Fibroblast of mammary gland (primary cell): ENCODE measurements at regions not wholly inside any gene's neighbourhood (a gene's known extent, or its start where the extent isn't known, plus 50 kb on each side); places are given as distances from the start of the nearest gene placed in this dataset.

Experiments
- DNase-seq: peaks from one replicate; pipeline ENCODE4 v3.0.0-alpha.2; 2010; ENCODE audit warnings: low read depth
- H3K4me3 ChIP-seq: 2 replicates; pipeline ENCODE4 v1.5.1; 2011; ENCODE audit warnings: low read depth, mild to moderate bottlenecking, low read length, moderate library complexity; ENCODE audit not compliant: control insufficient read depth
- CTCF ChIP-seq: conservative IDR thresholded peaks from 2 replicates; pipeline ENCODE4 v1.5.1; 2011; ENCODE audit warnings: low read depth, low read length, inconsistent platforms; ENCODE audit not compliant: control insufficient read depth, insufficient read depth

- DNase-seq, result no peak
- no peak overlapping the region for H3K4me3 ChIP-seq
- no peak for TF ChIP-seq CTCF
Observed at GRCh38 chr22:49075150-49075549, 752.5 kb downstream of the BRD1 start.

- TF ChIP-seq CTCF, result no peak
- no peak overlapping the region for H3K4me3 ChIP-seq
Observed at GRCh38 chr22:49073873-49074417, 753.7 kb downstream of the BRD1 start.

GRCh38 chr22:49072996-49073645 is 754.6 kb downstream of the BRD1 start:
- H3K4me3 ChIP-seq, result no peak overlapping the region
- no peak for TF ChIP-seq CTCF
- no peak for DNase-seq

More at GRCh38 chr22:49073873-49074417, 753.7 kb downstream of the BRD1 start:
- no peak for DNase-seq

- H3K4me3 ChIP-seq, result no peak overlapping the region
- DNase-seq, result no peak
- TF ChIP-seq CTCF, result no peak
Observed at GRCh38 chr22:49070501-49070900, 757.2 kb downstream of the BRD1 start.

- no peak for TF ChIP-seq CTCF
- DNase-seq, result no peak
Observed at GRCh38 chr22:49068861-49069500, 758.7 kb downstream of the BRD1 start.

GRCh38 chr22:49067504-49067903 is 760.2 kb downstream of the BRD1 start:
- no peak overlapping the region for H3K4me3 ChIP-seq
- TF ChIP-seq CTCF, result no peak
- no peak for DNase-seq

More at GRCh38 chr22:49068861-49069500, 758.7 kb downstream of the BRD1 start:
- H3K4me3 ChIP-seq, result no peak overlapping the region
